Trophoblast cell (in vitro differentiated cells and primary cell): ENCODE measurements at regions not wholly inside any gene's neighbourhood (a gene's known extent, or its start where the extent isn't known, plus 50 kb on each side); places are given as distances from the start of the nearest gene placed in this dataset.

Experiments
- DNase-seq, 2 donors: peaks; one replicate each; pipeline ENCODE4 v3.0.0-alpha.2; 2016
- H2AFZ ChIP-seq: 2 replicates; pipeline ENCODE4 v1.6.1; 2013; ENCODE audit warnings: low read length, moderate library complexity, mild to moderate bottlenecking; ENCODE audit not compliant: insufficient read depth, poor library complexity
- H2AK5ac ChIP-seq: 2 replicates; pipeline ENCODE4 v1.6.1; 2013; ENCODE audit warnings: mild to moderate bottlenecking, low read length
- H2BK120ac ChIP-seq: 2 replicates; pipeline ENCODE4 v1.6.1; 2013; ENCODE audit warnings: low read length, mild to moderate bottlenecking, moderate library complexity; ENCODE audit not compliant: insufficient read depth, poor library complexity
- H2BK12ac ChIP-seq: 2 replicates; pipeline ENCODE4 v1.6.1; 2013; ENCODE audit warnings: mild to moderate bottlenecking, low read length, moderate library complexity
- H2BK5ac ChIP-seq: 2 replicates; pipeline ENCODE4 v1.6.1; 2013; ENCODE audit warnings: low read length, low read depth, moderate library complexity, mild to moderate bottlenecking; ENCODE audit not compliant: poor library complexity
- H3K14ac ChIP-seq: 2 replicates; pipeline ENCODE4 v1.6.1; 2013; ENCODE audit warnings: mild to moderate bottlenecking, low read length
- H3K18ac ChIP-seq: 2 replicates; pipeline ENCODE4 v1.6.1; 2013; ENCODE audit warnings: mild to moderate bottlenecking, low read length
- H3K23ac ChIP-seq: 2 replicates; pipeline ENCODE4 v1.6.1; 2013; ENCODE audit warnings: low read length
- H3K27ac ChIP-seq: 2 replicates; pipeline ENCODE4 v1.5.1; 2013; ENCODE audit warnings: low read depth, mild to moderate bottlenecking, inconsistent platforms, low read length, moderate library complexity
- H3K27me3 ChIP-seq: 2 replicates; pipeline ENCODE4 v1.6.1; 2013; ENCODE audit warnings: inconsistent platforms, mild to moderate bottlenecking, low read length, moderate library complexity; ENCODE audit not compliant: insufficient read depth
- H3K36me3 ChIP-seq, 2 experiments: 1 replicate in 1 of 2; 2 replicates in 1 of 2; pipeline ENCODE4 v1.6.1; 2013; ENCODE audit warnings: low read length in 2 of 2, mild to moderate bottlenecking in 2 of 2, moderate library complexity in 1 of 2; ENCODE audit not compliant: insufficient read depth in 2 of 2, control insufficient read depth in 1 of 2
- H3K4ac ChIP-seq: 2 replicates; pipeline ENCODE4 v1.6.1; 2013; ENCODE audit warnings: low read depth, mild to moderate bottlenecking, low read length, moderate library complexity
- H3K4me1 ChIP-seq, 2 experiments: 1 replicate in 1 of 2; 2 replicates in 1 of 2; pipeline ENCODE4 v1.6.1; 2013; ENCODE audit warnings: low read length in 2 of 2, mild to moderate bottlenecking in 2 of 2, moderate library complexity in 1 of 2; ENCODE audit not compliant: insufficient read depth in 2 of 2, control insufficient read depth in 1 of 2
- H3K4me2 ChIP-seq: 2 replicates; pipeline ENCODE4 v1.6.1; 2013; ENCODE audit warnings: inconsistent platforms, mild to moderate bottlenecking, low read length, moderate library complexity
- H3K4me3 ChIP-seq: 2 replicates; pipeline ENCODE4 v1.5.1; 2013; ENCODE audit warnings: mild to moderate bottlenecking, low read depth, low read length, inconsistent platforms
- H3K79me1 ChIP-seq: one replicate; pipeline ENCODE4 v1.6.1; 2013; ENCODE audit warnings: low read length
- H3K79me2 ChIP-seq: 2 replicates; pipeline ENCODE4 v1.6.1; 2013; ENCODE audit warnings: low read length, mild to moderate bottlenecking; ENCODE audit not compliant: control insufficient read depth, insufficient read depth, poor library complexity
- H3K9ac ChIP-seq: 2 replicates; pipeline ENCODE4 v1.6.1; 2013; ENCODE audit warnings: mild to moderate bottlenecking, low read length
- H3K9me3 ChIP-seq: 2 replicates; pipeline ENCODE4 v1.6.1; 2013; ENCODE audit warnings: low read depth, mild to moderate bottlenecking, control low read depth, inconsistent platforms, low read length; ENCODE audit not compliant: insufficient read depth
- H4K12ac ChIP-seq: 2 replicates; pipeline ENCODE4 v1.6.1; 2013; ENCODE audit warnings: low read depth, mild to moderate bottlenecking, low read length, moderate library complexity
- H4K8ac ChIP-seq: 2 replicates; pipeline ENCODE4 v1.6.1; 2013; ENCODE audit warnings: low read depth, mild to moderate bottlenecking, low read length, moderate library complexity
- H4K91ac ChIP-seq: one replicate; pipeline ENCODE4 v1.6.1; 2013; ENCODE audit warnings: low read depth, mild to moderate bottlenecking, low read length, moderate library complexity
- WGBS: extraction: QIAGEN DNeasy Blood & Tissue Kit; methylation state at CpG from one replicate; pipeline ENCODE4 v1.1.7; 2013; ENCODE audit warnings: missing lambda C conversion rate; ENCODE audit not compliant: insufficient read length, insufficient coverage; ENCODE audit errors: extremely low coverage; 5-methylcytosine and 5-hydroxymethylcytosine counted together

GRCh38 chr2:177124371-177124770 is 88.2 kb upstream of the HNRNPA3 start:
- Histone ChIP-seq H4K91ac (no peak overlapping the region), H3K4me3 (no peak overlapping the region), H2BK12ac (no peak overlapping the region), H4K8ac (no peak overlapping the region), H3K27me3 (no peaks in the 10 kb centered on the region), H2BK120ac (no peak overlapping the region), H3K9me3 (no peaks in the 10 kb centered on the region), H3K4me2 (no peak overlapping the region), H3K4ac (no peak overlapping the region), H3K14ac (no peak overlapping the region), H2AFZ (no peak overlapping the region), H3K36me3 (no peaks in the 10 kb centered on the region), H3K79me1 (no peaks in the 10 kb centered on the region), H2AK5ac (no peak overlapping the region), H3K23ac (no peak overlapping the region), H3K79me2 (no peaks in the 10 kb centered on the region), H3K27ac (no peak overlapping the region), H4K12ac (no peak overlapping the region), H3K4me1 (no peaks in the 10 kb centered on the region), H3K18ac (no peak overlapping the region), H3K9ac (no peak overlapping the region), H2BK5ac (no peak overlapping the region)
- no peak for DNase-seq
- no CpG with 5 or more reads among the region's 2 CpGs for WGBS

- no peak overlapping the region for H2AFZ ChIP-seq
- no peak overlapping the region for H4K8ac ChIP-seq
- no peak overlapping the region for H4K91ac ChIP-seq
- no peak overlapping the region for H2BK12ac ChIP-seq
- H3K27ac ChIP-seq = no peak overlapping the region
- H4K12ac ChIP-seq = no peak overlapping the region
- H3K9ac ChIP-seq = no peak overlapping the region
- no peaks in the 10 kb centered on the region for H3K36me3 ChIP-seq
- no peak overlapping the region for H3K4ac ChIP-seq
- no peak overlapping the region for H2BK5ac ChIP-seq
- no peak overlapping the region for H3K18ac ChIP-seq
- no peak overlapping the region for H3K4me2 ChIP-seq
- no peak for DNase-seq
- no peak overlapping the region for H2BK120ac ChIP-seq
- no CpG with 5 or more reads among the region's 6 CpGs for WGBS
- no peaks in the 10 kb centered on the region for H3K27me3 ChIP-seq
- no peak overlapping the region for H3K4me3 ChIP-seq
- H2AK5ac ChIP-seq = no peak overlapping the region
- H3K4me1 ChIP-seq = no peaks in the 10 kb centered on the region
- H3K79me2 ChIP-seq = no peaks in the 10 kb centered on the region
- no peaks in the 10 kb centered on the region for H3K79me1 ChIP-seq
- no peak overlapping the region for H3K14ac ChIP-seq
- H3K9me3 ChIP-seq = no peaks in the 10 kb centered on the region
- H3K23ac ChIP-seq = no peak overlapping the region
Measured at GRCh38 chr2:177127821-177128220, 84.8 kb upstream of the HNRNPA3 start.

- Histone ChIP-seq H3K79me1 (no peaks in the 10 kb centered on the region), H3K4me1 (no peaks in the 10 kb centered on the region), H3K36me3 (no peaks in the 10 kb centered on the region), H3K4me2 (no peak overlapping the region), H2BK12ac (no peak overlapping the region), H4K91ac (no peak overlapping the region), H3K18ac (no peak overlapping the region), H3K9ac (no peak overlapping the region), H3K23ac (no peak overlapping the region), H4K8ac (no peak overlapping the region), H2BK5ac (no peak overlapping the region), H4K12ac (no peak overlapping the region), H2AK5ac (no peak overlapping the region), H3K9me3 (no peaks in the 10 kb centered on the region), H3K4ac (no peak overlapping the region), H2AFZ (no peak overlapping the region), H3K27ac (no peak overlapping the region), H3K14ac (no peak overlapping the region), H3K4me3 (no peak overlapping the region), H3K79me2 (no peaks in the 10 kb centered on the region), H3K27me3 (no peaks in the 10 kb centered on the region), H2BK120ac (no peak overlapping the region)
- WGBS = no CpG with 5 or more reads among the region's 3 CpGs
- no peak for DNase-seq
Measured at GRCh38 chr2:177129610-177130009, 83.0 kb upstream of the HNRNPA3 start.

- Histone ChIP-seq H3K36me3 (no peaks in the 10 kb centered on the region), H3K18ac (no peak overlapping the region), H3K27me3 (no peaks in the 10 kb centered on the region), H3K9me3 (no peaks in the 10 kb centered on the region), H3K79me1 (no peaks in the 10 kb centered on the region), H2AFZ (no peak overlapping the region), H3K23ac (no peak overlapping the region), H4K8ac (no peak overlapping the region), H3K4me2 (no peak overlapping the region), H4K12ac (no peak overlapping the region), H2BK120ac (no peak overlapping the region), H3K4me3 (no peak overlapping the region), H4K91ac (no peak overlapping the region), H2AK5ac (no peak overlapping the region), H2BK12ac (no peak overlapping the region), H2BK5ac (no peak overlapping the region), H3K14ac (no peak overlapping the region), H3K27ac (no peak overlapping the region), H3K9ac (no peak overlapping the region), H3K79me2 (no peaks in the 10 kb centered on the region), H3K4me1 (no peaks in the 10 kb centered on the region), H3K4ac (no peak overlapping the region)
- DNase-seq = no peak
Measured at GRCh38 chr2:177131858-177132257, 80.7 kb upstream of the HNRNPA3 start.

GRCh38 chr2:177138823-177139222 is 73.8 kb upstream of the HNRNPA3 start:
- Histone ChIP-seq H3K4me3 (no peak overlapping the region), H3K36me3 (no peaks in the 10 kb centered on the region), H3K79me1 (no peaks in the 10 kb centered on the region), H3K9me3 (no peaks in the 10 kb centered on the region), H3K4ac (no peak overlapping the region), H3K4me1 (no peaks in the 10 kb centered on the region), H2BK12ac (no peak overlapping the region), H4K8ac (no peak overlapping the region), H3K4me2 (no peak overlapping the region), H3K27ac (no peak overlapping the region), H2BK120ac (no peak overlapping the region), H3K18ac (no peak overlapping the region), H2BK5ac (no peak overlapping the region), H3K27me3 (no peaks in the 10 kb centered on the region), H3K23ac (no peak overlapping the region), H4K91ac (no peak overlapping the region), H4K12ac (no peak overlapping the region), H3K9ac (no peak overlapping the region), H3K79me2 (no peaks in the 10 kb centered on the region), H2AK5ac (no peak overlapping the region), H2AFZ (no peak overlapping the region), H3K14ac (no peak overlapping the region)
- DNase-seq = no peak
